Karpas-422 (cell line): ENCODE measurements at regions not wholly inside any gene's neighbourhood (a gene's known extent, or its start where the extent isn't known, plus 50 kb on each side); places are given as distances from the start of the nearest gene placed in this dataset.

Experiments used
- DNase-seq: peaks from one replicate; pipeline ENCODE4 v3.0.0-alpha.2; 2015
- H2AFZ ChIP-seq: fragments of 200-600 bp; sonication (generic); 2 replicates; pipeline ENCODE4 v1.6.1; 2014; ENCODE audit warnings: antibody characterized with exemption, low read length, mixed read lengths
- H3K27ac ChIP-seq: fragments of 200-600 bp; sonication (generic); 2 replicates; pipeline ENCODE4 v1.5.1; 2014; ENCODE audit warnings: mild to moderate bottlenecking, low read length, moderate library complexity
- H3K27me3 ChIP-seq: fragments of 200-600 bp; sonication (generic); 2 replicates; pipeline ENCODE4 v1.6.1; 2014; ENCODE audit warnings: low read length, mixed read lengths
- H3K36me3 ChIP-seq: fragments of 200-600 bp; sonication (generic); 2 replicates; pipeline ENCODE4 v1.6.1; 2014; ENCODE audit warnings: low read length, mixed read lengths; ENCODE audit not compliant: insufficient read depth
- H3K4me1 ChIP-seq: fragments of 200-600 bp; sonication (generic); 2 replicates; pipeline ENCODE4 v1.6.1; 2014; ENCODE audit warnings: mild to moderate bottlenecking, low read length, mixed read lengths
- H3K4me2 ChIP-seq: fragments of 200-600 bp; sonication (generic); 2 replicates; pipeline ENCODE4 v1.6.1; 2014; ENCODE audit warnings: low read length, low read depth, mild to moderate bottlenecking; ENCODE audit not compliant: poor library complexity, severe bottlenecking
- H3K4me3 ChIP-seq: fragments of 200-600 bp; sonication (generic); 2 replicates; pipeline ENCODE4 v1.5.1; 2014; ENCODE audit warnings: mild to moderate bottlenecking, antibody characterized with exemption, low read length, mixed read lengths
- H3K79me2 ChIP-seq: fragments of 200-600 bp; sonication (generic); 2 replicates; pipeline ENCODE4 v1.6.1; 2014; ENCODE audit warnings: mild to moderate bottlenecking, low read length, mixed read lengths
- H3K9ac ChIP-seq: fragments of 200-600 bp; sonication (generic); 2 replicates; pipeline ENCODE4 v1.6.0; 2014; ENCODE audit warnings: low read length
- H3K9me2 ChIP-seq: fragments of 200-600 bp; sonication (generic), shearing (Covaris generic); replicated peaks from 2 replicates; pipeline ENCODE4 v1.6.0; 2014; ENCODE audit warnings: mild to moderate bottlenecking, low read length, moderate library complexity; ENCODE audit not compliant: insufficient read depth
- H3K9me3 ChIP-seq: fragments of 300-700, 200-600 bp; sonication (generic); 2 replicates; pipeline ENCODE4 v1.6.1; 2014; ENCODE audit warnings: low read length, mixed read lengths
- H4K20me1 ChIP-seq: fragments of 200-600 bp; sonication (generic); 2 replicates; pipeline ENCODE4 v1.6.1; 2014; ENCODE audit warnings: mild to moderate bottlenecking, antibody characterized with exemption, low read length, low read depth; ENCODE audit not compliant: insufficient read depth

DNA sequence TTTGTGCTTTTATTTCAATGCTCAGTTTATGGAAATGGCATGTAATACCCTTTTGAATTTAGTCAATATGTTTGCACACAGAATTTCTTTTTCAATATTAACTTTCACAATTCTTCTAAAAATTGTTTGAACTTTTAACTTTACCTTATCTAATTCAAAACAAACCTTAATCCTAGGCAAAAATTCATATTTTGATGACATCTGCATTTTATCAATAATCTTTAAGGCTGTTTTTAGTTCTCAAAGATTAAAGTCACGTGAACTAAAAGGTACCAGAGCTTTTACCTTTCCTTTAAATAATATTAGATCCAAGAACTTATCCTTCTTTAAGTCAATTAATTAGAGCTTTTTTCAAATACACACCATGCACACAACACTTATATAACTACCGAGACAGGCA lies 218.9 kb upstream of the NCAM2 start:
- peaks cover 3% of the 10 kb centered on the region; the same call in 1 of the 2 replicates for H3K9me3 ChIP-seq
- no peaks in the 10 kb centered on the region for H3K4me1 ChIP-seq
- H3K36me3 ChIP-seq: no peaks in the 10 kb centered on the region; the same call in 1 of the 2 replicates
- H3K27ac ChIP-seq: no peak overlapping the region
- no peak overlapping the region for H3K4me2 ChIP-seq
- no peaks in the 10 kb centered on the region for H3K9me2 ChIP-seq
- H3K27me3 ChIP-seq: no peaks in the 10 kb centered on the region
- no peak for DNase-seq
- H2AFZ ChIP-seq: no peak overlapping the region
- H4K20me1 ChIP-seq: no peaks in the 10 kb centered on the region
- H3K4me3 ChIP-seq: no peak overlapping the region
- H3K79me2 ChIP-seq: no peaks in the 10 kb centered on the region
- no peak overlapping the region for H3K9ac ChIP-seq

DNA sequence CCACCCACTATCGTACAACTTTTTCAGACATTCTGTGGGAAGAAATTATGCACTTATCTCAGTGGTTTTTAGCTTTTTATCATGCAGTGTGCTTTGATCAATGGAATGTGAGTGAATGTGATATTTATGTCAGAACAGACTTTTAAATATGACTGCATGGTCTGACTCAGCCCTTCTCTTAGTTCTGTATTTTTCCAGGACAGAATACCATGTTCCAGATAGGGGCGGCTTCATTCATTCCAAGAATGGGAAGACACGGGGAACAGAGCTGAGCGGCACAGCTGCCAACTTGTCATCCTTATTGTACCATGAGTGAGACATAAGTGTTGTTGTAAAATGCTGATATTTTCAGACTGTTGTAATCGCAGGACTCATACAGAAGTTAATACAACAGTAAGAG lies 214.6 kb upstream of the NCAM2 start:
- H3K4me3 ChIP-seq: no peak overlapping the region
- no peaks in the 10 kb centered on the region for H3K36me3 ChIP-seq

DNA sequence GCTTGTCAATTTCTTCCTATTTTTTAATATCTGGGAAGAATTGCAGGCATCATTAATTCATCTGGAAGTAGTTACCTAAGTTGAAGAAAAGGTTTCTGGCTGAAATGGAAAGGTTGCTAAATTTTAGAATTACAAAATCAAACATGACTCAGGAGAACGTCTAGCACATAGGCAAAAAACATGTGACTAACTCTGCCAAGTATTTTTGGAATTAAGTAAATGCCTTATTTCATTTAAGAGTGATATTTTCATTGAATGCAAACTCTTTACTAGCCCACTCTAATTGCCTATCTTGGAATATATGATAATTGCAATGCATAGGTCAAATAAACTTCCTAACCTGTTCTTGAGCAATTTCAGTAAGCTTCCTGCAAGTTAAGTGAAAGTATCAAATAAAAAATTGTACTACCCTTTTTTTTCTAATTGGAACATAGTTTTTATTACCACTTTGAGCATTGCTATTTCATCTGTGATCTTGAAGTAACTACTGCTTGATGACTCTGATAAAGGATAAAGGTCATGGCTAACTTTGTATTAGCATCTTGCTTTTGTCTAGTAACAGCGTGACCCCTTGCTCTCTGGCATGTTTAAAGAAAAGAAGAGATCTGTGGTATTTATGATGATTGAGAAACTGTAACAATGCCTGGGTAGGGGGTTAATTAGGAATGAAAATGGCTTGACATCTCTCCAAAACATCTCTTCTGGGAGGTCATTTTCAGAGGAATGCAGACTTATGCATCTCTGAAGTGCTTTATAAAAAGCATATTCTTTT lies 208.3 kb upstream of the NCAM2 start:
- Histone ChIP-seq H3K27ac (no peak overlapping the region), H3K27me3 (no peaks in the 10 kb centered on the region), H3K9me3 (no peaks in the 10 kb centered on the region), H3K4me2 (no peak overlapping the region), H2AFZ (no peak overlapping the region), H3K79me2 (no peaks in the 10 kb centered on the region), H3K4me3 (no peak overlapping the region), H3K4me1 (no peaks in the 10 kb centered on the region), H3K9ac (no peak overlapping the region), H4K20me1 (no peaks in the 10 kb centered on the region), H3K36me3 (no peaks in the 10 kb centered on the region), H3K9me2 (no peaks in the 10 kb centered on the region)
- no peak for DNase-seq

More for the DNA sequence above, 214.6 kb upstream of the NCAM2 start:
- H3K79me2 ChIP-seq: no peaks in the 10 kb centered on the region
- H3K27me3 ChIP-seq: no peaks in the 10 kb centered on the region
- H3K4me1 ChIP-seq: no peaks in the 10 kb centered on the region
- DNase-seq: no peak
- no peaks in the 10 kb centered on the region for H3K9me2 ChIP-seq
- no peak overlapping the region for H3K27ac ChIP-seq
- no peak overlapping the region for H2AFZ ChIP-seq
- no peak overlapping the region for H3K4me2 ChIP-seq
- no peak overlapping the region for H3K9ac ChIP-seq
- H4K20me1 ChIP-seq: no peaks in the 10 kb centered on the region
- H3K9me3 ChIP-seq: no peaks in the 10 kb centered on the region

DNA sequence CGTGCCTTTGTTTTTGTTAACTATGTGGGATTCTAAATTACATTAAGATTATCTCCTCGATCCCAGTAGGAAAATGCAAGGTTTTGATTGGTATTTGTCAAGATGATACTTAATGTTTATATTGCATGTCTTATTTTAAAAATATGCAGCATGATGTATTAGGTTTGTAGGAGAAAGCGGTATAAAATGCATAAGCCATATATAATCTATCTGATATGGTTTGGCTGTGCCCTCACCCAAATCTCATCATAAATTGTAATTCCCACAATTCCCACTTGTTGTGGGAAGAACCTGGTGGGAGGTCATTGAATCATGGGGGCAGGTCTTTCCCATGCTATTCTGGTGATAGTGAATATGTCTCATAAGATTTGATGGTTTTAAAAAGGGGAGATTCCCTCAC lies 198.1 kb upstream of the NCAM2 start:
- peaks cover 3% of the 10 kb centered on the region; the same call in 1 of the 2 replicates for H3K4me1 ChIP-seq
- H3K36me3 ChIP-seq: no peaks in the 10 kb centered on the region
- no peaks in the 10 kb centered on the region for H3K9me2 ChIP-seq
- DNase-seq: no peak
- H2AFZ ChIP-seq: no peak overlapping the region
- no peak overlapping the region for H3K27ac ChIP-seq
- H3K9ac ChIP-seq: no peak overlapping the region
- no peak overlapping the region for H3K4me3 ChIP-seq
- H3K79me2 ChIP-seq: no peaks in the 10 kb centered on the region
- H3K27me3 ChIP-seq: no peaks in the 10 kb centered on the region
- H4K20me1 ChIP-seq: no peaks in the 10 kb centered on the region
- H3K9me3 ChIP-seq: no peaks in the 10 kb centered on the region
- H3K4me2 ChIP-seq: no peak overlapping the region

DNA sequence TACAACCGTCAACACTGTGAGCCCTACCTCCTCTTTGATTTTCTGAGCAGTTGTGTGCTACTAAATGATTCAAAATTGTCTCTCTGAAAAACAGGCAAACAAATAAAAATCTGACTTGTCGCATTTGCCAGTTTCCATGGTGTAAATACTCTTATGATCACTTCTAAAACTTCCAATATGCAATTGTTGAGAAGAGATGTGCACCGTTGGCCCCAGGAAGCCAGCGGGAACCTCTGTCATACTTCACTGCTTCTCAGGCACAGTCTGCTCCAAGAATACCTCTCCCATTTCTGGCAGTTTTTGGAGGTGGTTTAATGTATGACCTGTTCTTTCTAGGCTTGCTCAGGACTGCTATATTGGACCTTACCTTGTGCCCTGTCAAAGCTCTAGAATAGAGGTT lies 196.0 kb upstream of the NCAM2 start:
- H2AFZ ChIP-seq: no peak overlapping the region

DNA sequence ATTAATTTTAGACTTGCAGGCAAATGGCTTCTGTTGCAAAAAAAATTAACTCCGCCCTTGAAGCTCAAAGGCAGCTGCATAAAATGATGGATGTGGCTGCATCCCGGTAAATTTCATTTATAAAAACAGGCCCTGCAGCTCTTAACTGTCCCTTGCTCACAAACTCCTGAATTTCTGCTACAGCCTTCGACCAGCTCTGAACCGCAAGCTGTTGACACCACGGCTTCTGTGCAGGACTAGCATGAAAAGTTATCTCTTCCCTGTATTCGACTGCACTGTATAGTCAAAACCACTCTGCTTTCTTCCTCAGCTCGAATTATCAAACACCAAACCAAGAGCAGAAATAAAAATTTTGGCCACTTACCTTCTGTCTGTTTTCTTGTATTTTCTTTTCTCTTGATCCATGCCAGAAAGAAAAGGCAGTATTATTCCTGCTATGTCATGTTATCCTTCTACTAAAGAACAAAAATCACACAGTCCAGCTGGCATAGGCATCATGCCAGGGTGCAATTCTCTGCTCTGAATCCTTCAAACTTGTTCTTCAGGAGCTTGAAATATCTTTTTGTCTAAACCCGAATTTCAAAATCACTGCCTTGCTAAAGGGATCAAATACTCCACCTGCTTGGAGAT lies 195.5 kb upstream of the NCAM2 start:
- no peaks in the 10 kb centered on the region for H4K20me1 ChIP-seq
- H3K9me2 ChIP-seq: no peaks in the 10 kb centered on the region
- no peak for DNase-seq
- no peaks in the 10 kb centered on the region for H3K79me2 ChIP-seq
- no peaks in the 10 kb centered on the region for H3K36me3 ChIP-seq
- H3K4me2 ChIP-seq: no peak overlapping the region
- H3K4me3 ChIP-seq: no peak overlapping the region
- peaks cover 3% of the 10 kb centered on the region; the same call in 1 of the 2 replicates for H3K4me1 ChIP-seq
- no peak overlapping the region for H2AFZ ChIP-seq
- H3K9ac ChIP-seq: no peak overlapping the region
- no peak overlapping the region for H3K27ac ChIP-seq
- no peaks in the 10 kb centered on the region for H3K27me3 ChIP-seq
- H3K9me3 ChIP-seq: no peaks in the 10 kb centered on the region

More for the DNA sequence above, 196.0 kb upstream of the NCAM2 start:
- no peaks in the 10 kb centered on the region for H3K36me3 ChIP-seq
- no peak overlapping the region for H3K4me3 ChIP-seq
- H3K9me2 ChIP-seq: no peaks in the 10 kb centered on the region
- H3K9ac ChIP-seq: no peak overlapping the region
- H3K4me1 ChIP-seq: peaks cover 3% of the 10 kb centered on the region; the same call in 1 of the 2 replicates
- H3K27ac ChIP-seq: no peak overlapping the region
- no peak for DNase-seq
- H3K79me2 ChIP-seq: no peaks in the 10 kb centered on the region
- H3K9me3 ChIP-seq: no peaks in the 10 kb centered on the region
- no peaks in the 10 kb centered on the region for H4K20me1 ChIP-seq
- no peaks in the 10 kb centered on the region for H3K27me3 ChIP-seq
- H3K4me2 ChIP-seq: no peak overlapping the region

DNA sequence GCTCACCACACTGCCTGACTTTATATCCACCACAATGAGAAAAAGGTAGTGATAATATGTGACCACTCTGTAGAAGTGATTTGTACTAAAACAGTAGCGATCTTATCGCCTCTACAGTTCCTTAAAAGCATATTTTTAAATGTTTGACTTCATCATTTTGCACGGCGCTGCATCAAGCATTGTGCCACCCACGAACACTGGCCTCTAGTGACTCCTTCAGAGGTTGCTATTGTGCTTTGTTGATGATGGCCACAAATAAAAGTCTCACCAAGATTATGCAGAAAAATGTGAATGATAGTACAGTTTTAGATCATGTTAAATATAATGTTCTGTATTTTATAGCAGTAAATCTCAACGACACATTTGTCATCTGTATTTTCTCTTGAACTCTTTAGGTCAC lies 186.5 kb upstream of the NCAM2 start:
- no peaks in the 10 kb centered on the region for H3K9me3 ChIP-seq
- H3K79me2 ChIP-seq: no peaks in the 10 kb centered on the region
- no peak overlapping the region for H3K27ac ChIP-seq
- no peaks in the 10 kb centered on the region for H4K20me1 ChIP-seq
- H3K36me3 ChIP-seq: no peaks in the 10 kb centered on the region
- H3K9ac ChIP-seq: no peak overlapping the region
- no peaks in the 10 kb centered on the region for H3K4me1 ChIP-seq
- no peak overlapping the region for H3K4me3 ChIP-seq
- H3K9me2 ChIP-seq: no peaks in the 10 kb centered on the region
- H3K27me3 ChIP-seq: no peaks in the 10 kb centered on the region
- H3K4me2 ChIP-seq: no peak overlapping the region
- no peak for DNase-seq
- H2AFZ ChIP-seq: no peak overlapping the region

DNA sequence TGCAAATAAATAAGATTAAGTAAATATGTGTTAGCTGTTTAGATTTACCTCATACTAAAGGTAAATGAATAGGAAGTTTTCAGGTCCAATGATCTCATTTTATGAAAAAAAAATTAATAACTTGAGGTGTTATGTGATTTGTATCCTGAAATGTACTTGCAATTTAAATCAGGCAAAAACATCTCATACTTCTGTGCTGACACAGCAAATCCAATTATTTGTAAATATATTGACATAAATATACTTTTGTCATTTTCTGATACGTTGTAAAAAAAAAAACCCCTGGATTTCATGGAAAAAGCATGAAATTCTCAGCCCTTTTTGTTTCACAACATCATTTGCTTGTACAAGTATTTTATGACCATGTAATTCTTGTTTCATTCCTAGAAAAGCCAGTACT lies 184.1 kb upstream of the NCAM2 start:
- Histone ChIP-seq H4K20me1 (no peaks in the 10 kb centered on the region), H3K79me2 (no peaks in the 10 kb centered on the region), H3K9me2 (no peaks in the 10 kb centered on the region), H3K9ac (no peak overlapping the region), H2AFZ (no peak overlapping the region), H3K27me3 (no peaks in the 10 kb centered on the region), H3K36me3 (no peaks in the 10 kb centered on the region), H3K4me2 (no peak overlapping the region), H3K9me3 (no peaks in the 10 kb centered on the region), H3K4me1 (no peaks in the 10 kb centered on the region), H3K4me3 (no peak overlapping the region), H3K27ac (no peak overlapping the region)
- no peak for DNase-seq
